WTC11 (cell line): ENCODE measurements at regions not wholly inside any gene's neighbourhood (a gene's known extent, or its start where the extent isn't known, plus 50 kb on each side); places are given as distances from the start of the nearest gene placed in this dataset.
A peak's percentile ranks its signal among the peaks of the same experiment; 100 is the strongest.

Experiments used
- ATAC-seq: fragments of 200-7000 bp; cut with Tn5 transposase; 2 replicates; pipeline ENCODE4 v1.10.0; 2021; ENCODE audit warnings: mild to moderate bottlenecking, moderate library complexity
- CTCF ChIA-PET: fragments of 300-600 bp; sonication (Branson Sonifier 250); formaldehyde crosslinking; loops from one replicate; lab custom pipeline; 2021; ENCODE audit warnings: antibody characterized with exemption; lab: Charles Lee
- POLR2A ChIA-PET: fragments of 350-600 bp; sonication (Branson Sonifier 250); formaldehyde crosslinking; loops from one replicate; lab custom pipeline; 2021; ENCODE audit warnings: antibody characterized with exemption; lab: Charles Lee
- DNase-seq: peaks from one replicate; pipeline ENCODE4 v3.0.0; 2021; ENCODE audit warnings: low spot score
- H3K27ac Mint-ChIP-seq: 2 replicates; pipeline ENCODE4 v1.8.0; 2021; ENCODE audit warnings: mixed read lengths
- H3K27me3 Mint-ChIP-seq: 2 replicates; pipeline ENCODE4 v1.8.0; 2021; ENCODE audit warnings: low read depth, mild to moderate bottlenecking, moderate library complexity, mixed read lengths
- H3K36me3 Mint-ChIP-seq: 2 replicates; pipeline ENCODE4 v1.8.0; 2021; ENCODE audit warnings: mixed read lengths
- H3K4me1 Mint-ChIP-seq: 2 replicates; pipeline ENCODE4 v1.8.0; 2022; ENCODE audit warnings: mixed read lengths
- H3K4me3 Mint-ChIP-seq: 2 replicates; pipeline ENCODE4 v1.8.0; 2021; ENCODE audit warnings: mild to moderate bottlenecking, moderate library complexity, mixed read lengths
- H3K9me3 Mint-ChIP-seq: 2 replicates; pipeline ENCODE4 v1.8.0; 2021; ENCODE audit warnings: mixed read lengths
- CREM ChIP-seq: sonication (generic); formaldehyde crosslinking; IDR thresholded peaks from 2 replicates; pipeline ENCODE4 v1.8.1; 2022; ENCODE audit warnings: mild to moderate bottlenecking, missing genetic modification reagents, moderate library complexity
- GABPB1 ChIP-seq: sonication (generic); formaldehyde crosslinking; IDR thresholded peaks from 2 replicates; pipeline ENCODE4 v1.8.1; 2023; ENCODE audit warnings: mild to moderate bottlenecking, missing genetic modification reagents
- IRF2 ChIP-seq: sonication (generic); formaldehyde crosslinking; IDR thresholded peaks from 2 replicates; pipeline ENCODE4 v1.8.0; 2022; ENCODE audit warnings: low read depth, missing genetic modification reagents, borderline replicate concordance
- MXD4 ChIP-seq: fragments of 250-450 bp; sonication (Bioruptor Pico); IDR thresholded peaks from 2 replicates; pipeline ENCODE4 v1.8.0; 2021; ENCODE audit warnings: mild to moderate bottlenecking, moderate library complexity, borderline replicate concordance
- NFYB ChIP-seq: sonication (generic); formaldehyde crosslinking; conservative IDR thresholded peaks from 2 replicates; pipeline ENCODE4 v1.8.0; 2022; ENCODE audit warnings: low read depth, missing genetic modification reagents
- NR3C1 ChIP-seq: sonication (generic); formaldehyde crosslinking; conservative IDR thresholded peaks from 2 replicates; pipeline ENCODE4 v1.8.1; 2023; ENCODE audit warnings: low read depth, mild to moderate bottlenecking, missing genetic modification reagents
- SMAD4 ChIP-seq: sonication (generic); formaldehyde crosslinking; IDR thresholded peaks from 2 replicates; pipeline ENCODE4 v1.8.0; 2022; ENCODE audit warnings: mild to moderate bottlenecking, missing genetic modification reagents
- TCF7 ChIP-seq: sonication (generic); formaldehyde crosslinking; IDR thresholded peaks from 2 replicates; pipeline ENCODE4 v1.8.0; 2022; ENCODE audit warnings: mild to moderate bottlenecking, low read depth, missing genetic modification reagents, moderate library complexity
- ZNF396 ChIP-seq: fragments of 250-450 bp; sonication (Bioruptor Pico); IDR thresholded peaks from 2 replicates; pipeline ENCODE4 v1.8.0; 2021; ENCODE audit warnings: mild to moderate bottlenecking, moderate library complexity, borderline replicate concordance
- ZNF423 ChIP-seq: fragments of 250-450 bp; sonication (Bioruptor Pico); IDR thresholded peaks from 2 replicates; pipeline ENCODE4 v2.1.2; 2022; ENCODE audit warnings: mild to moderate bottlenecking, moderate library complexity
- TF ChIP-seq, protein P1 (sequence below): sonication (generic); formaldehyde crosslinking; IDR thresholded peaks from 2 replicates; pipeline ENCODE4 v1.8.1; 2023; ENCODE audit warnings: mild to moderate bottlenecking, missing genetic modification reagents, moderate library complexity
- TF ChIP-seq, protein P2 (sequence below): fragments of 250-450 bp; sonication (Bioruptor Pico); IDR thresholded peaks from 2 replicates; pipeline ENCODE4 v1.9.0; 2021; ENCODE audit warnings: mild to moderate bottlenecking
- TF ChIP-seq, protein P3 (sequence below): sonication (generic); formaldehyde crosslinking; IDR thresholded peaks from 2 replicates; pipeline ENCODE4 v1.8.0; 2023; ENCODE audit warnings: missing genetic modification reagents, mild to moderate bottlenecking, borderline replicate concordance
- TF ChIP-seq, protein P4 (sequence below): sonication (generic); formaldehyde crosslinking; IDR thresholded peaks from 2 replicates; pipeline ENCODE4 v1.8.0; 2022; ENCODE audit warnings: mild to moderate bottlenecking, missing genetic modification reagents
- TF ChIP-seq, protein P5 (sequence below): sonication (generic); formaldehyde crosslinking; IDR thresholded peaks from 2 replicates; pipeline ENCODE4 v1.8.1; 2023; ENCODE audit warnings: mild to moderate bottlenecking, moderate library complexity, missing genetic modification reagents
- TF ChIP-seq, protein P6 (sequence below): fragments of 250-450 bp; sonication (Bioruptor Pico); IDR thresholded peaks from 2 replicates; pipeline ENCODE4 v1.8.0; 2021; ENCODE audit warnings: mild to moderate bottlenecking
- TF ChIP-seq, protein P7 (sequence below): sonication (generic); formaldehyde crosslinking; IDR thresholded peaks from 2 replicates; pipeline ENCODE4 v1.8.1; 2022; ENCODE audit warnings: missing genetic modification reagents, borderline replicate concordance
- TF ChIP-seq, protein P8 (sequence below): sonication (generic); formaldehyde crosslinking; IDR thresholded peaks from 2 replicates; pipeline ENCODE4 v1.8.0; 2022; ENCODE audit warnings: mild to moderate bottlenecking, missing genetic modification reagents

DNA sequence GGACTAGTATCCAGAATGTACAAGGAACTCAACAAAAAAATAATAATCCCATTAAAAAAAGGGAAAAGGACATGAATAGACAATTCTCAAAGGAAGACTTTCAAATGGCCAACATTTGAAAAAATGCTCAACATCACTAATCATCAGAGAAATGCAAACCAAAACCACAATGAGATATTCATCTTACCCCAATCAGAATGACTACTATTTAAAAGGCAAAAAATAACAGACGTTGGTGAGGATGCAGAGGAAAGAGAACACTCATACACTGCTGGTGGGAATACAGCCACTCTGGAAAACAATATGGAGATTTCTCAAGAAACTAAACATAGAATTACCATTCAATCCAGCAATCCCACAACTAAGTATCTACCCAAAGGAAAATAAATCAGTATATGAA, 133.1 kb downstream of the KDR start:
- H3K27ac Mint-ChIP-seq: no peak overlapping the region
- H3K36me3 Mint-ChIP-seq: peaks cover 25% of the 10 kb centered on the region
- peaks cover 2% of the 10 kb centered on the region for H3K4me1 Mint-ChIP-seq
- no peak overlapping the region for H3K4me3 Mint-ChIP-seq
- no peaks in the 10 kb centered on the region for H3K27me3 Mint-ChIP-seq
- POLR2A ChIA-PET: no interaction called here
- no peak for TF ChIP-seq SMAD4 (CRISPR knock-in tag)
- DNase-seq (no peak), ATAC-seq (no peak)
- H3K9me3 Mint-ChIP-seq: peaks cover 50% of the 10 kb centered on the region
- CTCF ChIA-PET: no interaction called here

DNA sequence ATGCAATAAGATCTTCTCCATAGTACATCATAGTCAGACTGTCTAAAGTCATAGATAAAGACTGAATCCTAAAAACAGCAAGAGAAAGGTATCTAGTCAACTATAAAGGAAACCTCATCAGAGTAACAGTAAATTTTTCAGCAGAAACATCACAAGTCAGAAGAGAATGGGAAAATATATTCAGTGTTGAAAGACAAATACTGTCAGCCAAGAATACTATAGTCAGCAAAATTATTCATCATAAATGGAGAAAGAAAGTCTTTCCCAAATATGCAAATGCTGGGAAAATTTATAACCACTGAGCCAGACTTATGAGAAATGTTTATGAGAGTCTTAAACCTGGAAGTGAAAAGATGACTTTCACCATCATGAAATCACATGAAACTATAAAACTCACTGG, 136.7 kb downstream of the KDR start:
- Mint-ChIP-seq H3K9me3 (peaks cover 50% of the 10 kb centered on the region), H3K27me3 (no peaks in the 10 kb centered on the region), H3K4me3 (no peak overlapping the region), H3K36me3 (peaks cover 29% of the 10 kb centered on the region), H3K4me1 (peaks cover 20% of the 10 kb centered on the region), H3K27ac (no peak overlapping the region)
- DNase-seq (no peak), ATAC-seq (no peak)
- TF ChIP-seq GABPB1 (CRISPR knock-in tag) (no peak), NFYB (CRISPR knock-in tag) (no peak), IRF2 (CRISPR knock-in tag) (no peak), NR3C1 (CRISPR knock-in tag) (no peak), TCF7 (CRISPR knock-in tag) (no peak)
- TF ChIP-seq, protein P1, sequence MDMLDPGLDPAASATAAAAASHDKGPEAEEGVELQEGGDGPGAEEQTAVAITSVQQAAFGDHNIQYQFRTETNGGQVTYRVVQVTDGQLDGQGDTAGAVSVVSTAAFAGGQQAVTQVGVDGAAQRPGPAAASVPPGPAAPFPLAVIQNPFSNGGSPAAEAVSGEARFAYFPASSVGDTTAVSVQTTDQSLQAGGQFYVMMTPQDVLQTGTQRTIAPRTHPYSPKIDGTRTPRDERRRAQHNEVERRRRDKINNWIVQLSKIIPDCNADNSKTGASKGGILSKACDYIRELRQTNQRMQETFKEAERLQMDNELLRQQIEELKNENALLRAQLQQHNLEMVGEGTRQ (CRISPR knock-in tag): no peak
- TF ChIP-seq, protein P2, sequence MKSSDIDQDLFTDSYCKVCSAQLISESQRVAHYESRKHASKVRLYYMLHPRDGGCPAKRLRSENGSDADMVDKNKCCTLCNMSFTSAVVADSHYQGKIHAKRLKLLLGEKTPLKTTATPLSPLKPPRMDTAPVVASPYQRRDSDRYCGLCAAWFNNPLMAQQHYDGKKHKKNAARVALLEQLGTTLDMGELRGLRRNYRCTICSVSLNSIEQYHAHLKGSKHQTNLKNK (CRISPR knock-in tag): no peak
- ChIA-PET POLR2A (no interaction called here), CTCF (interaction anchor here (0.6 kb wide), 1 partner anchor 324 kb away, joined by 3 read pairs; no protein-coding TSS in a partner anchor)

DNA sequence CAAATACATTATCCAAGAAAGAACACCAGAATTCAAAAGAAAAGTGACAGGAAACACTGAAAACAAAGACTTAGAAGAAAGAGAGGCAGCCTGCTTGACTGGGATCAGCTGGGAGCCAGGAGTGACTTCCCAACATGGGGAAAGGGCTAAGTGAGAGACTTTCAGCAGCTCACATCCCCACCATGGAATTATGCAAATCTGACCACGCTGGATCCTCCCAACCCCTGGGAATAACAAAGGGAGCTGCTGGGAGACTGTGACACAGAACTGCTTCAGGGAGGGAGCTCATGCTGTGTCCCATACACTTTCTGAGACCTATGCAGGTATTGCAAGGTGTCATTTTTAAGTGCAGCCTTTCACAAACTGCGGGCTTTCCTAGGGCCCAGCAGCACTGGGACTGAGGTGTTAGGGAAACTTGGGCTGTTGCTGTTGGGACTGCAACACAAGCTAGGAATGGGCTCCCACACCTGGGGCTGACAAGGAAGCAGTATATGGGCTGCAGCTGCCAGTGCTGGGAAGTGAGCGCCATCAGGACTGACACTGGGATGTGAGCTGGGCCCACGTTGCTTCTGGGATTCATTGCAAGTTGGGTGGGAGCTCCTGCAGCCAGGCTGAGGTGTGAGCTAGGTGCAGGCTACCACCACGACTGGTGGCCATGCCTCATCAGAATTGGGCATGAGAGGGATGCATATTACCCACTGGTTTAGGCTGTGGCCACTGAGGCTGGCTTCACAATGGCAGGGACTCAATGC, 139.1 kb downstream of the KDR start:
- Mint-ChIP-seq H3K4me1 (peaks cover 20% of the 10 kb centered on the region), H3K27me3 (no peaks in the 10 kb centered on the region), H3K4me3 (no peak overlapping the region), H3K36me3 (peaks cover 25% of the 10 kb centered on the region), H3K27ac (peak overlapping the region; percentile 96), H3K9me3 (peaks cover 44% of the 10 kb centered on the region)
- ATAC-seq (peak; percentile 99), DNase-seq (peak; percentile 55)
- CTCF ChIA-PET: interaction anchor here (0.8 to 1.4 kb wide), 6 partner anchors 9 to 198 kb away, joined by 3 to 21 read pairs (median 5); no protein-coding TSS in a partner anchor
- POLR2A ChIA-PET: interaction anchor here (0.5 to 0.7 kb wide), 2 partner anchors 86 to 417 kb away, joined by 3 to 6 read pairs; no protein-coding TSS in a partner anchor
- TF ChIP-seq ZNF423 (peak; percentile 75; the same call in 1 of the 2 replicates), MXD4 (CRISPR knock-in tag) (no peak), CREM (peak; percentile 62; the same call in 1 of the 2 replicates), ZNF396 (CRISPR knock-in tag) (no peak), IRF2 (CRISPR knock-in tag) (no peak)
- TF ChIP-seq, protein P3, sequence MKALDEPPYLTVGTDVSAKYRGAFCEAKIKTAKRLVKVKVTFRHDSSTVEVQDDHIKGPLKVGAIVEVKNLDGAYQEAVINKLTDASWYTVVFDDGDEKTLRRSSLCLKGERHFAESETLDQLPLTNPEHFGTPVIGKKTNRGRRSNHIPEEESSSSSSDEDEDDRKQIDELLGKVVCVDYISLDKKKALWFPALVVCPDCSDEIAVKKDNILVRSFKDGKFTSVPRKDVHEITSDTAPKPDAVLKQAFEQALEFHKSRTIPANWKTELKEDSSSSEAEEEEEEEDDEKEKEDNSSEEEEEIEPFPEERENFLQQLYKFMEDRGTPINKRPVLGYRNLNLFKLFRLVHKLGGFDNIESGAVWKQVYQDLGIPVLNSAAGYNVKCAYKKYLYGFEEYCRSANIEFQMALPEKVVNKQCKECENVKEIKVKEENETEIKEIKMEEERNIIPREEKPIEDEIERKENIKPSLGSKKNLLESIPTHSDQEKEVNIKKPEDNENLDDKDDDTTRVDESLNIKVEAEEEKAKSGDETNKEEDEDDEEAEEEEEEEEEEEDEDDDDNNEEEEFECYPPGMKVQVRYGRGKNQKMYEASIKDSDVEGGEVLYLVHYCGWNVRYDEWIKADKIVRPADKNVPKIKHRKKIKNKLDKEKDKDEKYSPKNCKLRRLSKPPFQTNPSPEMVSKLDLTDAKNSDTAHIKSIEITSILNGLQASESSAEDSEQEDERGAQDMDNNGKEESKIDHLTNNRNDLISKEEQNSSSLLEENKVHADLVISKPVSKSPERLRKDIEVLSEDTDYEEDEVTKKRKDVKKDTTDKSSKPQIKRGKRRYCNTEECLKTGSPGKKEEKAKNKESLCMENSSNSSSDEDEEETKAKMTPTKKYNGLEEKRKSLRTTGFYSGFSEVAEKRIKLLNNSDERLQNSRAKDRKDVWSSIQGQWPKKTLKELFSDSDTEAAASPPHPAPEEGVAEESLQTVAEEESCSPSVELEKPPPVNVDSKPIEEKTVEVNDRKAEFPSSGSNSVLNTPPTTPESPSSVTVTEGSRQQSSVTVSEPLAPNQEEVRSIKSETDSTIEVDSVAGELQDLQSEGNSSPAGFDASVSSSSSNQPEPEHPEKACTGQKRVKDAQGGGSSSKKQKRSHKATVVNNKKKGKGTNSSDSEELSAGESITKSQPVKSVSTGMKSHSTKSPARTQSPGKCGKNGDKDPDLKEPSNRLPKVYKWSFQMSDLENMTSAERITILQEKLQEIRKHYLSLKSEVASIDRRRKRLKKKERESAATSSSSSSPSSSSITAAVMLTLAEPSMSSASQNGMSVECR (CRISPR knock-in tag): no peak
- TF ChIP-seq, protein P4, sequence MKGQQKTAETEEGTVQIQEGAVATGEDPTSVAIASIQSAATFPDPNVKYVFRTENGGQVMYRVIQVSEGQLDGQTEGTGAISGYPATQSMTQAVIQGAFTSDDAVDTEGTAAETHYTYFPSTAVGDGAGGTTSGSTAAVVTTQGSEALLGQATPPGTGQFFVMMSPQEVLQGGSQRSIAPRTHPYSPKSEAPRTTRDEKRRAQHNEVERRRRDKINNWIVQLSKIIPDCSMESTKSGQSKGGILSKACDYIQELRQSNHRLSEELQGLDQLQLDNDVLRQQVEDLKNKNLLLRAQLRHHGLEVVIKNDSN (CRISPR knock-in tag): no peak
- TF ChIP-seq, protein P5, sequence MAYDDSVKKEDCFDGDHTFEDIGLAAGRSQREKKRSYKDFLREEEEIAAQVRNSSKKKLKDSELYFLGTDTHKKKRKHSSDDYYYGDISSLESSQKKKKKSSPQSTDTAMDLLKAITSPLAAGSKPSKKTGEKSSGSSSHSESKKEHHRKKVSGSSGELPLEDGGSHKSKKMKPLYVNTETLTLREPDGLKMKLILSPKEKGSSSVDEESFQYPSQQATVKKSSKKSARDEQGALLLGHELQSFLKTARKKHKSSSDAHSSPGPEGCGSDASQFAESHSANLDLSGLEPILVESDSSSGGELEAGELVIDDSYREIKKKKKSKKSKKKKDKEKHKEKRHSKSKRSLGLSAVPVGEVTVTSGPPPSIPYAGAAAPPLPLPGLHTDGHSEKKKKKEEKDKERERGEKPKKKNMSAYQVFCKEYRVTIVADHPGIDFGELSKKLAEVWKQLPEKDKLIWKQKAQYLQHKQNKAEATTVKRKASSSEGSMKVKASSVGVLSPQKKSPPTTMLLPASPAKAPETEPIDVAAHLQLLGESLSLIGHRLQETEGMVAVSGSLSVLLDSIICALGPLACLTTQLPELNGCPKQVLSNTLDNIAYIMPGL (CRISPR knock-in tag): no peak
- TF ChIP-seq, protein P6, sequence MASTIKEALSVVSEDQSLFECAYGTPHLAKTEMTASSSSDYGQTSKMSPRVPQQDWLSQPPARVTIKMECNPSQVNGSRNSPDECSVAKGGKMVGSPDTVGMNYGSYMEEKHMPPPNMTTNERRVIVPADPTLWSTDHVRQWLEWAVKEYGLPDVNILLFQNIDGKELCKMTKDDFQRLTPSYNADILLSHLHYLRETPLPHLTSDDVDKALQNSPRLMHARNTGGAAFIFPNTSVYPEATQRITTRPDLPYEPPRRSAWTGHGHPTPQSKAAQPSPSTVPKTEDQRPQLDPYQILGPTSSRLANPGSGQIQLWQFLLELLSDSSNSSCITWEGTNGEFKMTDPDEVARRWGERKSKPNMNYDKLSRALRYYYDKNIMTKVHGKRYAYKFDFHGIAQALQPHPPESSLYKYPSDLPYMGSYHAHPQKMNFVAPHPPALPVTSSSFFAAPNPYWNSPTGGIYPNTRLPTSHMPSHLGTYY: no peak
- TF ChIP-seq, protein P7, sequence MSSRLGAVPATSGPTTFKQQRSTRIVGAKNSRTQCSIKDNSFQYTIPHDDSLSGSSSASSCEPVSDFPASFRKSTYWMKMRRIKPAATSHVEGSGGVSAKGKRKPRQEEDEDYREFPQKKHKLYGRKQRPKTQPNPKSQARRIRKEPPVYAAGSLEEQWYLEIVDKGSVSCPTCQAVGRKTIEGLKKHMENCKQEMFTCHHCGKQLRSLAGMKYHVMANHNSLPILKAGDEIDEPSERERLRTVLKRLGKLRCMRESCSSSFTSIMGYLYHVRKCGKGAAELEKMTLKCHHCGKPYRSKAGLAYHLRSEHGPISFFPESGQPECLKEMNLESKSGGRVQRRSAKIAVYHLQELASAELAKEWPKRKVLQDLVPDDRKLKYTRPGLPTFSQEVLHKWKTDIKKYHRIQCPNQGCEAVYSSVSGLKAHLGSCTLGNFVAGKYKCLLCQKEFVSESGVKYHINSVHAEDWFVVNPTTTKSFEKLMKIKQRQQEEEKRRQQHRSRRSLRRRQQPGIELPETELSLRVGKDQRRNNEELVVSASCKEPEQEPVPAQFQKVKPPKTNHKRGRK (CRISPR knock-in tag): no peak
- TF ChIP-seq, protein P8, sequence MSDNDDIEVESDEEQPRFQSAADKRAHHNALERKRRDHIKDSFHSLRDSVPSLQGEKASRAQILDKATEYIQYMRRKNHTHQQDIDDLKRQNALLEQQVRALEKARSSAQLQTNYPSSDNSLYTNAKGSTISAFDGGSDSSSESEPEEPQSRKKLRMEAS: peak; percentile 36; the same call in 1 of the 2 replicates
